VCaP (cell line): ENCODE measurements at regions not wholly inside any gene's neighbourhood (a gene's known extent, or its start where the extent isn't known, plus 50 kb on each side); places are given as distances from the start of the nearest gene placed in this dataset.

Experiments
- H3K27ac ChIP-seq: fragments of 450-650 bp; 2 replicates; pipeline ENCODE4 v1.5.1; 2017
- TF ChIP-seq, protein P1 (sequence below): fragments of 450-650 bp; conservative IDR thresholded peaks from 2 replicates; pipeline ENCODE4 v1.5.1; 2017; ENCODE audit warnings: mild to moderate bottlenecking, moderate library complexity

GRCh38 chrX:74251006-74251930, 52.7 kb upstream of the ZCCHC13 start:
- TF ChIP-seq, protein P1, sequence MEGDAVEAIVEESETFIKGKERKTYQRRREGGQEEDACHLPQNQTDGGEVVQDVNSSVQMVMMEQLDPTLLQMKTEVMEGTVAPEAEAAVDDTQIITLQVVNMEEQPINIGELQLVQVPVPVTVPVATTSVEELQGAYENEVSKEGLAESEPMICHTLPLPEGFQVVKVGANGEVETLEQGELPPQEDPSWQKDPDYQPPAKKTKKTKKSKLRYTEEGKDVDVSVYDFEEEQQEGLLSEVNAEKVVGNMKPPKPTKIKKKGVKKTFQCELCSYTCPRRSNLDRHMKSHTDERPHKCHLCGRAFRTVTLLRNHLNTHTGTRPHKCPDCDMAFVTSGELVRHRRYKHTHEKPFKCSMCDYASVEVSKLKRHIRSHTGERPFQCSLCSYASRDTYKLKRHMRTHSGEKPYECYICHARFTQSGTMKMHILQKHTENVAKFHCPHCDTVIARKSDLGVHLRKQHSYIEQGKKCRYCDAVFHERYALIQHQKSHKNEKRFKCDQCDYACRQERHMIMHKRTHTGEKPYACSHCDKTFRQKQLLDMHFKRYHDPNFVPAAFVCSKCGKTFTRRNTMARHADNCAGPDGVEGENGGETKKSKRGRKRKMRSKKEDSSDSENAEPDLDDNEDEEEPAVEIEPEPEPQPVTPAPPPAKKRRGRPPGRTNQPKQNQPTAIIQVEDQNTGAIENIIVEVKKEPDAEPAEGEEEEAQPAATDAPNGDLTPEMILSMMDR = no peak
- no peak overlapping the region for H3K27ac ChIP-seq

- no peak overlapping the region for H3K27ac ChIP-seq
- TF ChIP-seq, protein P1 = no peak
Observed at GRCh38 chrX:74250574-74250973, 53.4 kb upstream of the ZCCHC13 start.

GRCh38 chrX:74249963-74250362, 54.0 kb upstream of the ZCCHC13 start:
- TF ChIP-seq, protein P1 = no peak
- H3K27ac ChIP-seq = no peak overlapping the region

GRCh38 chrX:74248889-74249288, 55.1 kb upstream of the ZCCHC13 start:
- TF ChIP-seq, protein P1 = no peak
- no peak overlapping the region for H3K27ac ChIP-seq

GRCh38 chrX:74246524-74246923, 57.5 kb upstream of the ZCCHC13 start:
- no peak overlapping the region for H3K27ac ChIP-seq

GRCh38 chrX:74242484-74243138, 61.4 kb upstream of the ZCCHC13 start:
- H3K27ac ChIP-seq = no peak overlapping the region
- TF ChIP-seq, protein P1 = no peak

More at GRCh38 chrX:74246524-74246923, 57.5 kb upstream of the ZCCHC13 start:
- TF ChIP-seq, protein P1 = no peak

DNA sequence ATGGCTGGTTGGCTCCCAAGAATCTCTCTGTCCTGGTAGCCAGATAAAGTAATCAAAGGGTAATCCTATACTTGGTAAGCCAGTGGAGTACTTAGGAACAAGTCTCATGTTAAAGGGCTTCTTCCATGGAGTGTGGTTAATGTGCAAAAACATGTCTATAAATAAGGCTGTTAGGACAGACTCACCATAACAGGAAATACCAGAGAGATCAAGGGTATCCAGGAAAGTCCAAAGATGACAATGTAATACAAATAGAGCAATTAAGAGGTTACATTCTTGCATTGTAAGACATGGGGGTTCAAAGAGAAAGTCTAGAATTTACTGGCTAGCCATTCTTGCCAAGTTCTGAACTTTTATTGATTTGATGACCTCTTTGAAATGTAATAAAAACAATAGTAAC, 61.9 kb upstream of the ZCCHC13 start:
- H3K27ac ChIP-seq = no peak overlapping the region
- TF ChIP-seq, protein P1 = no peak
